Transverse colon (tissue), 1 donor: ENCODE measurements at regions not wholly inside any gene's neighbourhood (a gene's known extent, or its start where the extent isn't known, plus 50 kb on each side); places are given as distances from the start of the nearest gene placed in this dataset.

ENCODE experiments used
- EP300 ChIP-seq: sonication (generic); formaldehyde crosslinking; IDR thresholded peaks from one replicate; pipeline ENCODE4 v1.6.1; 2017; ENCODE audit warnings: antibody characterized with exemption, low read depth
- POLR2A ChIP-seq: fragments of 450-650 bp; IDR thresholded peaks from one replicate; pipeline ENCODE4 v1.6.1; 2016; ENCODE audit warnings: antibody characterized with exemption, mild to moderate bottlenecking, moderate library complexity

GRCh38 chr2:22011048-22011447 is 887.3 kb downstream of the TDRD15 start:
- no peak for TF ChIP-seq POLR2A
- TF ChIP-seq EP300: no peak
